A673 (cell line): ENCODE measurements at regions not wholly inside any gene's neighbourhood (a gene's known extent, or its start where the extent isn't known, plus 50 kb on each side); places are given as distances from the start of the nearest gene placed in this dataset.

Experiments used
- BruUV-seq: library from RNA; stranded (reverse); fragments of 400-500 nt; replicated peaks from 2 replicates; lab custom pipeline; 2021; lab: Mats Ljungman, UMichigan
- CTCF ChIA-PET: fragments of 300-600 bp; sonication (Branson Sonifier 250); formaldehyde crosslinking; loops from one replicate; lab custom pipeline; 2022; ENCODE audit warnings: antibody characterized with exemption; lab: Charles Lee
- POLR2A ChIA-PET: fragments of 300-600 bp; sonication (Branson Sonifier 250); formaldehyde crosslinking; loops from one replicate; lab custom pipeline; 2022; ENCODE audit warnings: antibody characterized with exemption; ENCODE audit not compliant: low non-redundant PET; lab: Charles Lee
- DNase-seq: peaks from one replicate; pipeline ENCODE4 v3.0.0-alpha.2; 2015; ENCODE audit warnings: low spot score
- H3K27ac ChIP-seq: fragments of 200-600 bp; sonication (generic); 2 replicates; pipeline ENCODE4 v1.5.1; 2016; ENCODE audit warnings: mixed run types, low read depth, mild to moderate bottlenecking, mixed read lengths, antibody characterized with exemption, low read length; ENCODE audit not compliant: poor library complexity, severe bottlenecking
- H3K27me3 ChIP-seq: fragments of 200-600 bp; sonication (generic); replicated peaks from 2 replicates; pipeline ENCODE4 v1.6.1; 2017; ENCODE audit warnings: mixed run types, low read depth, mild to moderate bottlenecking, mixed read lengths, antibody characterized with exemption, low read length; ENCODE audit not compliant: insufficient read depth, poor library complexity
- H3K36me3 ChIP-seq: fragments of 200-600 bp; sonication (generic); 2 replicates; pipeline ENCODE4 v1.6.1; 2016; ENCODE audit warnings: mixed run types, mild to moderate bottlenecking, mixed read lengths, antibody characterized with exemption, low read length; ENCODE audit not compliant: insufficient read depth, poor library complexity, severe bottlenecking
- H3K4me1 ChIP-seq: fragments of 200-600 bp; sonication (generic); 2 replicates; pipeline ENCODE4 v1.6.1; 2017; ENCODE audit warnings: mixed run types, mild to moderate bottlenecking, mixed read lengths, antibody characterized with exemption, low read length; ENCODE audit not compliant: insufficient read depth, poor library complexity, severe bottlenecking
- H3K4me3 ChIP-seq: fragments of 200-600 bp; sonication (generic); 2 replicates; pipeline ENCODE4 v1.5.1; 2016; ENCODE audit warnings: low read depth, mixed run types, mild to moderate bottlenecking, mixed read lengths, low read length; ENCODE audit not compliant: poor library complexity, severe bottlenecking
- H3K9me3 ChIP-seq: fragments of 200-600 bp; sonication (generic); 2 replicates; pipeline ENCODE4 v1.6.1; 2016; ENCODE audit warnings: mixed run types, low read depth, mild to moderate bottlenecking, mixed read lengths, antibody characterized with exemption, low read length; ENCODE audit not compliant: poor library complexity, severe bottlenecking
- CTCF ChIP-seq: fragments of 300-800, 200-600 bp; sonication (generic); conservative IDR thresholded peaks from 2 replicates; pipeline ENCODE4 v1.5.1; 2017; ENCODE audit warnings: low read depth, mild to moderate bottlenecking, antibody characterized with exemption, low read length, moderate library complexity, mixed read lengths
- EZH2 ChIP-seq: fragments of 200-600 bp; sonication (generic); IDR thresholded peaks from 2 replicates; pipeline ENCODE4 v1.6.1; 2017; ENCODE audit warnings: borderline replicate concordance, low read depth, mild to moderate bottlenecking, mixed read lengths, antibody characterized with exemption, low read length; ENCODE audit not compliant: poor library complexity, severe bottlenecking
- intact Hi-C: fragments of 100-400 bp; cut with micrococcal nuclease; formaldehyde crosslinking; loops from one replicate; pipeline ENCODE4 v1.10.0; 2022; ENCODE audit not compliant: unreplicated experiment

- Histone ChIP-seq H3K4me3 (no peak overlapping the region), H3K27ac (no peak overlapping the region), H3K4me1 (no peaks in the 10 kb centered on the region), H3K36me3 (no peaks in the 10 kb centered on the region), H3K9me3 (no peaks in the 10 kb centered on the region), H3K27me3 (no peaks in the 10 kb centered on the region)
- intact Hi-C loops = no loop called here
- ChIA-PET POLR2A (no interaction called here), CTCF (no interaction called here)
- TF ChIP-seq EZH2 (no peak), CTCF (no peak)
- no peak for DNase-seq
- no TSS peak for BruUV-seq
Observed at GRCh38 chr3:112718967-112719366, 78.0 kb upstream of the CCDC80 start.

DNA sequence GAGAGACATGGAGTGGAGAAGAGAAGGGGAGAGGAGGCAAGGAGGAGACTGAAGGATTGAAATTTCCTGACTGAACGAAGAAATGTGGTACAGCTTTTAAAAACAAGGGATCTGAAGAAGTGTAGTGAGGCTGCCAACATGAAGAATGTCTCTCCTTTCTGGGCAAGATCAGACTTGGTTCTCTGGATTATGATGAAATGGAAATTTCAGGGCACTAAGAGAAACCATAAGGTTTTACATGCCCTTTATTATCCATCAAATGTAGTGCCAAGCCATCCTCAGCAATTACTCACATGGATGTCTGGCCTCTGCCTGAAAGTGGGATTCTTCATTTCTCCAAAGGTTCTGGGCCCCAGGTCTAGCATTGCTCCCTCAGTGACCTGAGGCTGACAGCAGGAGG, 77.6 kb upstream of the CCDC80 start:
- BruUV-seq = no TSS peak
- TF ChIP-seq CTCF (no peak), EZH2 (no peak)
- CTCF ChIA-PET = no interaction called here
- POLR2A ChIA-PET = no interaction called here
- H3K9me3 ChIP-seq = no peaks in the 10 kb centered on the region
- no peaks in the 10 kb centered on the region for H3K36me3 ChIP-seq
- intact Hi-C loops = no loop called here
- H3K4me1 ChIP-seq = no peaks in the 10 kb centered on the region
- no peaks in the 10 kb centered on the region for H3K27me3 ChIP-seq
- H3K27ac ChIP-seq = no peak overlapping the region
- H3K4me3 ChIP-seq = no peak overlapping the region
- no peak for DNase-seq

DNA sequence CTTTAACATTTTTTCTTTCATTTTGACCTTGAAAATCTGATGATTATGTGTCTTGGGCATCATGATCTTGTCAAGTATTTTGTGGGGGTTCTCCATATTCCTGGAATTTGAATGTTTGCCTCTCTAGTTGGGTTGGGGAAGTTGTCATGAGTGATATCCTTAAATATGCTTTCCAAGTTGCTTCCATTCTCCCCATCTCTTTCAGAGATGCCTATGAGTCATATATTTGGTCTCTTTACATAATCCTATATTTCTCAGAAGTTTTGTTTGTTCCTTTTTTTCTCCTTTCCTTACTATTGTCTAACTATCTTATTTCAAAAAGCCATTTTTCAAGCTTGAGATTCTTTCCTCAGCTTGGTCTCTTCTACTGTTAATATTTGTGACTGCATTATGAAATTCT, 69.0 kb upstream of the CCDC80 start:
- CTCF ChIA-PET = no interaction called here
- no peak overlapping the region for H3K4me3 ChIP-seq
- intact Hi-C loops = no loop called here
- POLR2A ChIA-PET = no interaction called here
- H3K9me3 ChIP-seq = no peaks in the 10 kb centered on the region
- peaks cover 4% of the 10 kb centered on the region for H3K27me3 ChIP-seq
- no TSS peak for BruUV-seq
- H3K36me3 ChIP-seq = no peaks in the 10 kb centered on the region
- DNase-seq = no peak
- no peak overlapping the region for H3K27ac ChIP-seq
- no peaks in the 10 kb centered on the region for H3K4me1 ChIP-seq
- TF ChIP-seq EZH2 = no peak
- TF ChIP-seq CTCF = no peak
